Upper lobe of right lung (tissue), 1 donor: ENCODE measurements at regions not wholly inside any gene's neighbourhood (a gene's known extent, or its start where the extent isn't known, plus 50 kb on each side); places are given as distances from the start of the nearest gene placed in this dataset.

ENCODE experiments used
- ATAC-seq: fragments of 200-7000 bp; cut with Tn5 transposase; one replicate; pipeline ENCODE4 v1.9.1; 2020; ENCODE audit warnings: mild to moderate bottlenecking, moderate library complexity
- DNase-seq: peaks from one replicate; pipeline ENCODE4 v3.0.0-alpha.2; 2020
- H3K27ac ChIP-seq: fragments of 200-600 bp; one replicate; pipeline ENCODE4 v1.8.0; 2022
- H3K27me3 ChIP-seq: fragments of 200-600 bp; one replicate; pipeline ENCODE4 v1.8.0; 2022; ENCODE audit warnings: mild to moderate bottlenecking
- H3K36me3 ChIP-seq: fragments of 200-600 bp; one replicate; pipeline ENCODE4 v1.8.0; 2022
- H3K4me1 ChIP-seq: fragments of 200-600 bp; one replicate; pipeline ENCODE4 v1.8.0; 2022
- H3K4me3 ChIP-seq: fragments of 200-600 bp; one replicate; pipeline ENCODE4 v1.8.0; 2022; ENCODE audit warnings: mild to moderate bottlenecking
- H3K9me3 ChIP-seq: fragments of 200-600 bp; one replicate; pipeline ENCODE4 v1.8.0; 2022
- CTCF ChIP-seq: fragments of 200-600 bp; IDR thresholded peaks from one replicate; pipeline ENCODE4 v1.8.0; 2022; ENCODE audit warnings: antibody characterized with exemption
- intact Hi-C: fragments of 100-400 bp; cut with DNase I; formaldehyde crosslinking; loops from one replicate; pipeline ENCODE4 v1.11.0; 2022
- donor health status: DM: no; HTN: yes; CAD: no; lungs with severe emphysema.

GRCh38 chr5:4212981-4213819 is 617.6 kb downstream of the IRX1 start:
- no peaks in the 10 kb centered on the region for H3K4me1 ChIP-seq
- no peaks in the 10 kb centered on the region for H3K9me3 ChIP-seq
- no peaks in the 10 kb centered on the region for H3K27me3 ChIP-seq
- no peak for ATAC-seq
- H3K4me3 ChIP-seq: no peak overlapping the region
- DNase-seq: no peak
- intact Hi-C loops: no loop called here
- no peak overlapping the region for H3K27ac ChIP-seq
- no peak for TF ChIP-seq CTCF
- no peaks in the 10 kb centered on the region for H3K36me3 ChIP-seq

GRCh38 chr5:4215143-4215542 is 619.5 kb downstream of the IRX1 start:
- DNase-seq (no peak), ATAC-seq (no peak)
- H3K4me1 ChIP-seq: no peaks in the 10 kb centered on the region
- no peak for TF ChIP-seq CTCF
- no peaks in the 10 kb centered on the region for H3K36me3 ChIP-seq
- H3K27me3 ChIP-seq: no peaks in the 10 kb centered on the region
- no peaks in the 10 kb centered on the region for H3K9me3 ChIP-seq
- intact Hi-C loops: no loop called here
- no peak overlapping the region for H3K27ac ChIP-seq
- no peak overlapping the region for H3K4me3 ChIP-seq

- DNase-seq: no peak
- Histone ChIP-seq H3K4me3 (no peak overlapping the region), H3K27me3 (no peaks in the 10 kb centered on the region), H3K36me3 (no peaks in the 10 kb centered on the region), H3K27ac (no peak overlapping the region), H3K4me1 (no peaks in the 10 kb centered on the region), H3K9me3 (no peaks in the 10 kb centered on the region)
- intact Hi-C loops: no loop called here
- no peak for TF ChIP-seq CTCF
- no peak for ATAC-seq
Observed at GRCh38 chr5:4216142-4216541, 620.5 kb downstream of the IRX1 start.

- no peaks in the 10 kb centered on the region for H3K36me3 ChIP-seq
- intact Hi-C loops: no loop called here
- H3K4me3 ChIP-seq: no peak overlapping the region
- H3K27ac ChIP-seq: no peak overlapping the region
- no peak for TF ChIP-seq CTCF
- H3K27me3 ChIP-seq: no peaks in the 10 kb centered on the region
- no peak for DNase-seq
- no peak for ATAC-seq
- H3K4me1 ChIP-seq: no peaks in the 10 kb centered on the region
- H3K9me3 ChIP-seq: no peaks in the 10 kb centered on the region
Observed at GRCh38 chr5:4220016-4220415, 624.4 kb downstream of the IRX1 start.

- no peak for DNase-seq
- Histone ChIP-seq H3K4me3 (no peak overlapping the region), H3K27ac (no peak overlapping the region), H3K27me3 (no peaks in the 10 kb centered on the region), H3K36me3 (no peaks in the 10 kb centered on the region), H3K9me3 (no peaks in the 10 kb centered on the region), H3K4me1 (no peaks in the 10 kb centered on the region)
- no peak for TF ChIP-seq CTCF
- intact Hi-C loops: no loop called here
- ATAC-seq: no peak
Observed at GRCh38 chr5:4221048-4221447, 625.4 kb downstream of the IRX1 start.

- Histone ChIP-seq H3K4me1 (no peaks in the 10 kb centered on the region), H3K4me3 (no peak overlapping the region), H3K27me3 (no peaks in the 10 kb centered on the region), H3K36me3 (no peaks in the 10 kb centered on the region), H3K9me3 (no peaks in the 10 kb centered on the region), H3K27ac (no peak overlapping the region)
- no peak for TF ChIP-seq CTCF
- no peak for ATAC-seq
- intact Hi-C loops: no loop called here
- no peak for DNase-seq
Observed at GRCh38 chr5:4222147-4222546, 626.5 kb downstream of the IRX1 start.
